HepG2 (cell line): ENCODE measurements at regions not wholly inside any gene's neighbourhood (a gene's known extent, or its start where the extent isn't known, plus 50 kb on each side); places are given as distances from the start of the nearest gene placed in this dataset.

Experiments used
- ATAC-seq: fragments of 200-7000 bp; cut with Tn5 transposase; 3 replicates; pipeline ENCODE4 v1.9.1; 2020; ENCODE audit warnings: mild to moderate bottlenecking, moderate library complexity
- BruUV-seq: library from RNA; stranded (reverse); fragments of 400-500 nt; replicated peaks from 2 replicates; lab custom pipeline; 2021; lab: Mats Ljungman, UMichigan
- CTCF ChIA-PET: fragments of 300-600 bp; formaldehyde crosslinking; extraction: SDS; loops from one replicate; lab custom pipeline; 2021; ENCODE audit warnings: low total read pairs, inconsistent platforms, low intra/inter-chr PET ratio; lab: Yijun Ruan, JAX
- POLR2A ChIA-PET: fragments of 350-600 bp; sonication (Branson Sonifier 250); formaldehyde crosslinking; loops from one replicate; lab custom pipeline; 2020; ENCODE audit warnings: antibody characterized with exemption, inconsistent platforms; lab: Yijun Ruan, JAX
- DNase-seq: peaks from one replicate; pipeline ENCODE4 v3.0.0-alpha.2; 2015; ENCODE audit warnings: low spot score
- FAIRE-seq: peaks from 3 replicates; lab custom pipeline; 2011; peaks lifted over from hg19 to GRCh38; lab: Jason Lieb, UNC
- H2AFZ ChIP-seq: one replicate; pipeline ENCODE4 v1.6.1; 2011; ENCODE audit warnings: low read length, inconsistent platforms
- H3K27ac ChIP-seq: fragments of 300-600 bp; 3 replicates; pipeline ENCODE4 v1.8.0; 2011; ENCODE audit warnings: mixed run types, mild to moderate bottlenecking, mixed read lengths, low read length, inconsistent platforms; ENCODE audit not compliant: insufficient read depth; ENCODE audit errors: extremely low read length
- H3K27me3 ChIP-seq, 2 experiments: fragments of 200-600 bp in 1 of 2; 2 replicates in 1 of 2; 3 replicates in 1 of 2; pipeline versions ENCODE4 v1.6.0 to v1.8.0; 2011; ENCODE audit warnings: low read length in 2 of 2, mild to moderate bottlenecking in 2 of 2, moderate library complexity in 2 of 2, inconsistent platforms in 1 of 2; ENCODE audit not compliant: insufficient read depth in 2 of 2, control insufficient read depth in 1 of 2
- H3K36me3 ChIP-seq, 2 experiments: fragments of 200-600 bp in 1 of 2; replicated peaks in 1 of 2; 2 replicates in 1 of 2; 3 replicates in 1 of 2; pipeline versions ENCODE4 v1.5.1 to v1.8.0; 2011; ENCODE audit warnings: low read length in 2 of 2, inconsistent platforms in 1 of 2; ENCODE audit not compliant: insufficient read depth in 2 of 2, control insufficient read depth in 1 of 2
- H3K4me1 ChIP-seq: 2 replicates; pipeline ENCODE4 v1.5.1; 2012; ENCODE audit warnings: low read length, inconsistent platforms; ENCODE audit not compliant: insufficient read depth
- H3K4me2 ChIP-seq: 2 replicates; pipeline ENCODE4 v1.6.0; 2011; ENCODE audit warnings: low read depth, low read length, inconsistent platforms
- H3K4me3 ChIP-seq, 3 experiments: fragments of 200-600 bp in 1 of 3; sonication (generic), shearing (Covaris generic) in 1 of 3; replicated peaks in 1 of 3; 2 replicates each; pipeline ENCODE4 v1.5.1; 2011 to 2016; ENCODE audit warnings: low read length in 3 of 3, inconsistent platforms in 2 of 3, low read depth in 2 of 3, mild to moderate bottlenecking in 2 of 3, control low read depth in 1 of 3, mixed read lengths in 1 of 3; ENCODE audit not compliant: insufficient read depth in 1 of 3
- H3K79me2 ChIP-seq: one replicate; pipeline ENCODE4 v1.6.1; 2011; ENCODE audit warnings: low read length, inconsistent platforms; ENCODE audit not compliant: insufficient read depth
- H3K9ac ChIP-seq: 2 replicates; pipeline ENCODE4 v1.6.0; 2011; ENCODE audit warnings: mild to moderate bottlenecking, low read depth, low read length, inconsistent platforms; ENCODE audit not compliant: insufficient read depth
- H3K9me3 ChIP-seq: 2 replicates; pipeline ENCODE4 v1.5.1; 2012; ENCODE audit warnings: mild to moderate bottlenecking, low read length
- H4K20me1 ChIP-seq: 2 replicates; pipeline ENCODE4 v1.6.0; 2011; ENCODE audit warnings: inconsistent platforms, mild to moderate bottlenecking, low read length, moderate library complexity; ENCODE audit not compliant: insufficient read depth
- ARHGAP35 ChIP-seq: sonication (generic); formaldehyde crosslinking; IDR thresholded peaks from 2 replicates; pipeline ENCODE4 v1.9.0; 2022; ENCODE audit warnings: mild to moderate bottlenecking, inconsistent platforms, moderate library complexity, missing genetic modification reagents, borderline replicate concordance
- TEAD3 ChIP-seq: optimal IDR thresholded peaks from 2 replicates; pipeline ENCODE3; 2016; ENCODE audit warnings: borderline replicate concordance
- ZNF772 ChIP-seq: sonication (generic); formaldehyde crosslinking; IDR thresholded peaks from 2 replicates; pipeline ENCODE4 v1.5.0; 2020; ENCODE audit warnings: mild to moderate bottlenecking, missing genetic modification reagents
- WGBS: methylation state at CpG from one replicate; pipeline ENCODE4 v1.1.6; 2017; ENCODE audit warnings: low lambda C conversion rate; 5-methylcytosine and 5-hydroxymethylcytosine counted together
- in situ Hi-C: cut with HindIII; loops from 2 replicates; pipeline ENCODE4 v1.10.0; 2017; ENCODE audit warnings: low pct_unique_long_range_greater_than_20kb; ENCODE audit not compliant: extremely low pct_ligation_motif_present
- intact Hi-C: fragments of 100-400 bp; cut with micrococcal nuclease; formaldehyde crosslinking; loops from one replicate; pipeline ENCODE4 v1.10.0; 2022; ENCODE audit not compliant: unreplicated experiment
- TF ChIP-seq, protein P1 (sequence below): sonication (generic); formaldehyde crosslinking; IDR thresholded peaks from 2 replicates; pipeline ENCODE4 v1.8.1; 2023; ENCODE audit warnings: mild to moderate bottlenecking, moderate library complexity, missing genetic modification reagents
- TF ChIP-seq, protein P2 (sequence below): IDR thresholded peaks from 2 replicates; pipeline ENCODE4 v1.6.1; 2016; ENCODE audit warnings: low read depth, missing genetic modification reagents, missing compliant biosample characterization
- TF ChIP-seq, protein P3 (sequence below): sonication (generic); formaldehyde crosslinking; IDR thresholded peaks from 2 replicates; pipeline ENCODE4 v1.5.0; 2020; ENCODE audit warnings: mild to moderate bottlenecking, missing genetic modification reagents, borderline replicate concordance

DNA sequence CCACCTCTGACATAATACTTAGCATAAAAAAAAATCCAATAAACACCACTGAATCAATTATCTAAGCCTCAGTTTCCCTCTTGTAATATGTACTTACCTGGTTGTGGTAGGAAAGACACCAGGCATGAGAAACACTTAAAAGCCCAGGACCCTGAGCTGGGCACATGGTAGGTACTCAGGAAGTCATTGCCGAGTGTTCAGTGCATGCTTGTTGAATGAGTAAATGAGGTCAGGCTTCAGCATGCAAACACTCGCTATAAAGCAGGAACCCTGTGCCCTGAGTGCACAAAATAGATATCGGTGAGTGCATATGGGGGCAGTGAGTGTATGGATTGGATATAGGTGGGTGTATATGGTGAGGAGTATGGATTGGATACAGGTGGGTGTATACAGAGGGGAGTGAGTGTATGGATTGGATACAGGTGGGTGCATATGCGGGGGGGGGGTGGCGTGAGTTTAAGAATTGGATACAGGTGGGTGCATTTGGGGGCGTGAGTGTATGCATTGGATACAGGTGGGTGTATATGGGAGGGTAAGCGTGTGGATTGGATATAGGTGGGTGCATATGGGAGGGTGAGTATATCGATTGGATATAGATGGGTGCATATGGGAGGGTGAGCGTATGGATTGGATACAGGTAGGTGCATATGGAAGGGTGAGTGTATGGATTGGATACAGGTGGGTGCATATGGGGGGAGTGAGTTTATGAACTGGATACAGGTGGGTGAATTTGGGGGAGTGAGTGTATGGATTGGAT lies 194.3 kb upstream of the MSX2 start:
- Histone ChIP-seq H3K4me2 (no peak overlapping the region), H3K79me2 (no peaks in the 10 kb centered on the region), H3K9me3 (no peaks in the 10 kb centered on the region), H3K9ac (no peak overlapping the region), H3K4me1 (peaks cover 4% of the 10 kb centered on the region; the same call in 1 of the 2 replicates), H3K27me3 (no peaks in the 10 kb centered on the region; a peak in 1 of 5 replicates), H3K27ac (no peak overlapping the region), H3K4me3 (no peak overlapping the region), H3K36me3 (no peaks in the 10 kb centered on the region), H2AFZ (no peak overlapping the region), H4K20me1 (no peaks in the 10 kb centered on the region)
- ATAC-seq (no peak), DNase-seq (no peak), FAIRE-seq (no peak)
- intact Hi-C loops (no loop called here), in situ Hi-C loops (no loop called here)
- BruUV-seq, result no TSS peak
- ChIA-PET POLR2A (no interaction called here), CTCF (no interaction called here)
- WGBS, result 57% methylated on average over 9 of the region's 9 CpGs
- TF ChIP-seq ARHGAP35 (CRISPR knock-in tag) (no peak), TEAD3 (CRISPR knock-in tag) (no peak), ZNF772 (CRISPR knock-in tag) (no peak)
- TF ChIP-seq, protein P1, sequence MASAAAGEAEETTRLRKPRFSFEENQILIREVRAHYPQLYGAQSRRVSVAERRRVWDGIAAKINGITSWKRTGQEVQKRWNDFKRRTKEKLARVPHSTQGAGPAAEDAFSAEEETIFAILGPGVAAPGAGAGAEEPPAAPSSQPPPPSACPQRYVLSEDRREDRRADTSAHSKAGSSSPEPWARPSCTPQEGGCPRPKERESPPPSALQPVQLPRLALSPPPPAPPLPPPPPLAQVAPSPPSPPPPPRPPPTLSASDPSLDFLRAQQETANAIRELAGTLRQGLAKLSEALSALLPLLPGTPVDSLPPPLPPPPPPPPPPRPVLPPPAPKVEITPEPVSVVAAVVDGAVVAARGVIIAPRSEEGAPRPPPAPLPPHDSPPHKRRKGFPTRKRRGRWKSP (CRISPR knock-in tag), result no peak
- TF ChIP-seq, protein P2, sequence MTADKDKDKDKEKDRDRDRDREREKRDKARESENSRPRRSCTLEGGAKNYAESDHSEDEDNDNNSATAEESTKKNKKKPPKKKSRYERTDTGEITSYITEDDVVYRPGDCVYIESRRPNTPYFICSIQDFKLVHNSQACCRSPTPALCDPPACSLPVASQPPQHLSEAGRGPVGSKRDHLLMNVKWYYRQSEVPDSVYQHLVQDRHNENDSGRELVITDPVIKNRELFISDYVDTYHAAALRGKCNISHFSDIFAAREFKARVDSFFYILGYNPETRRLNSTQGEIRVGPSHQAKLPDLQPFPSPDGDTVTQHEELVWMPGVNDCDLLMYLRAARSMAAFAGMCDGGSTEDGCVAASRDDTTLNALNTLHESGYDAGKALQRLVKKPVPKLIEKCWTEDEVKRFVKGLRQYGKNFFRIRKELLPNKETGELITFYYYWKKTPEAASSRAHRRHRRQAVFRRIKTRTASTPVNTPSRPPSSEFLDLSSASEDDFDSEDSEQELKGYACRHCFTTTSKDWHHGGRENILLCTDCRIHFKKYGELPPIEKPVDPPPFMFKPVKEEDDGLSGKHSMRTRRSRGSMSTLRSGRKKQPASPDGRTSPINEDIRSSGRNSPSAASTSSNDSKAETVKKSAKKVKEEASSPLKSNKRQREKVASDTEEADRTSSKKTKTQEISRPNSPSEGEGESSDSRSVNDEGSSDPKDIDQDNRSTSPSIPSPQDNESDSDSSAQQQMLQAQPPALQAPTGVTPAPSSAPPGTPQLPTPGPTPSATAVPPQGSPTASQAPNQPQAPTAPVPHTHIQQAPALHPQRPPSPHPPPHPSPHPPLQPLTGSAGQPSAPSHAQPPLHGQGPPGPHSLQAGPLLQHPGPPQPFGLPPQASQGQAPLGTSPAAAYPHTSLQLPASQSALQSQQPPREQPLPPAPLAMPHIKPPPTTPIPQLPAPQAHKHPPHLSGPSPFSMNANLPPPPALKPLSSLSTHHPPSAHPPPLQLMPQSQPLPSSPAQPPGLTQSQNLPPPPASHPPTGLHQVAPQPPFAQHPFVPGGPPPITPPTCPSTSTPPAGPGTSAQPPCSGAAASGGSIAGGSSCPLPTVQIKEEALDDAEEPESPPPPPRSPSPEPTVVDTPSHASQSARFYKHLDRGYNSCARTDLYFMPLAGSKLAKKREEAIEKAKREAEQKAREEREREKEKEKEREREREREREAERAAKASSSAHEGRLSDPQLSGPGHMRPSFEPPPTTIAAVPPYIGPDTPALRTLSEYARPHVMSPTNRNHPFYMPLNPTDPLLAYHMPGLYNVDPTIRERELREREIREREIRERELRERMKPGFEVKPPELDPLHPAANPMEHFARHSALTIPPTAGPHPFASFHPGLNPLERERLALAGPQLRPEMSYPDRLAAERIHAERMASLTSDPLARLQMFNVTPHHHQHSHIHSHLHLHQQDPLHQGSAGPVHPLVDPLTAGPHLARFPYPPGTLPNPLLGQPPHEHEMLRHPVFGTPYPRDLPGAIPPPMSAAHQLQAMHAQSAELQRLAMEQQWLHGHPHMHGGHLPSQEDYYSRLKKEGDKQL (CRISPR knock-in tag), result no peak
- TF ChIP-seq, protein P3, sequence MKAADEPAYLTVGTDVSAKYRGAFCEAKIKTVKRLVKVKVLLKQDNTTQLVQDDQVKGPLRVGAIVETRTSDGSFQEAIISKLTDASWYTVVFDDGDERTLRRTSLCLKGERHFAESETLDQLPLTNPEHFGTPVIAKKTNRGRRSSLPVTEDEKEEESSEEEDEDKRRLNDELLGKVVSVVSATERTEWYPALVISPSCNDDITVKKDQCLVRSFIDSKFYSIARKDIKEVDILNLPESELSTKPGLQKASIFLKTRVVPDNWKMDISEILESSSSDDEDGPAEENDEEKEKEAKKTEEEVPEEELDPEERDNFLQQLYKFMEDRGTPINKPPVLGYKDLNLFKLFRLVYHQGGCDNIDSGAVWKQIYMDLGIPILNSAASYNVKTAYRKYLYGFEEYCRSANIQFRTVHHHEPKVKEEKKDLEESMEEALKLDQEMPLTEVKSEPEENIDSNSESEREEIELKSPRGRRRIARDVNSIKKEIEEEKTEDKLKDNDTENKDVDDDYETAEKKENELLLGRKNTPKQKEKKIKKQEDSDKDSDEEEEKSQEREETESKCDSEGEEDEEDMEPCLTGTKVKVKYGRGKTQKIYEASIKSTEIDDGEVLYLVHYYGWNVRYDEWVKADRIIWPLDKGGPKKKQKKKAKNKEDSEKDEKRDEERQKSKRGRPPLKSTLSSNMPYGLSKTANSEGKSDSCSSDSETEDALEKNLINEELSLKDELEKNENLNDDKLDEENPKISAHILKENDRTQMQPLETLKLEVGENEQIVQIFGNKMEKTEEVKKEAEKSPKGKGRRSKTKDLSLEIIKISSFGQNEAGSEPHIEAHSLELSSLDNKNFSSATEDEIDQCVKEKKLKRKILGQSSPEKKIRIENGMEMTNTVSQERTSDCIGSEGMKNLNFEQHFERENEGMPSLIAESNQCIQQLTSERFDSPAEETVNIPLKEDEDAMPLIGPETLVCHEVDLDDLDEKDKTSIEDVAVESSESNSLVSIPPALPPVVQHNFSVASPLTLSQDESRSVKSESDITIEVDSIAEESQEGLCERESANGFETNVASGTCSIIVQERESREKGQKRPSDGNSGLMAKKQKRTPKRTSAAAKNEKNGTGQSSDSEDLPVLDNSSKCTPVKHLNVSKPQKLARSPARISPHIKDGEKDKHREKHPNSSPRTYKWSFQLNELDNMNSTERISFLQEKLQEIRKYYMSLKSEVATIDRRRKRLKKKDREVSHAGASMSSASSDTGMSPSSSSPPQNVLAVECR, result no peak
